H7 (cell line): ENCODE measurements at regions not wholly inside any gene's neighbourhood (a gene's known extent, or its start where the extent isn't known, plus 50 kb on each side); places are given as distances from the start of the nearest gene placed in this dataset.

Source experiments
- DNase-seq: peaks from one replicate; pipeline ENCODE4 v3.0.0; 2012
- H3K27me3 ChIP-seq: 2 replicates; pipeline ENCODE4 v1.6.0; 2011; ENCODE audit warnings: mild to moderate bottlenecking, low read length; ENCODE audit not compliant: control insufficient read depth, insufficient read depth
- H3K36me3 ChIP-seq: replicated peaks from 2 replicates; pipeline ENCODE4 v1.5.1; 2011; ENCODE audit warnings: low read length; ENCODE audit not compliant: control insufficient read depth, insufficient read depth
- H3K4me3 ChIP-seq: 2 replicates; pipeline ENCODE4 v1.5.1; 2011; ENCODE audit warnings: low read depth, mild to moderate bottlenecking, control low read depth, low read length, moderate library complexity; ENCODE audit not compliant: insufficient read depth

DNA sequence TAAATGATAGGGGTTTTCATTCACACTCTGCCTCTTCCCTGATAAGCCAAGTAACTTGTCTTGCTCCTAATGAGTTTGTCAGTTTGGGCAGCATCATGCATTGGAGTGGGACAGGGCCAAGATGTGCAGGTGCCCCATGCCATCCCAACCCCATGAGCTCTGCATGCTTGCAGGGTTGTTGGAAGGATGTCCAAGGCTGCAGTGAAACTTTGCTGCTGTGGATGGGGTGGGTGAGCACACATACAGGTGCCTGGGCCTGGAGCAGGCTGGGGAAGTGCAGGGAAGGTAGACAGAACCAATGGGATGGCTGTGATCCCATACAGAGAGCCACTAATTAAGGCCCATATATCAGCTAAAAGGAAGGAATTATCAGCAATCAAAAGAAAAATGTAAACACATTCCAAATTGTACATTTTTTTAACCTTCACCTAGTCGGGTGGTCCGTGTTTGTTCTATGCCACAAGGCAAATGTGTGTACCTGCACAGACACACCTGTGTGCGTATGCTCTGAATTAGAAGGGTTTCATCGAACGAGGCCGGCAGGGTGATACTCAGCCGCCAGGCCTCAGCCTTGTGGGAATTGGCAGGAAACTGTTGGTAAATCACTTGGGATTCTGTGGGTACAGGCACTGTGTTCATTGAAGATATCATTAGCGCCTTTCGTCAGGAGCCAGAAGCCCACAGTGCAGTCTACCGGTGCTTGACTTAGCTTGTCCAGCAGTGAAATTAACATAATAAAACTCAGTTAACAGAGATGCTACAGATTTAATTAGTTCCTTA lies 342.9 kb downstream of the MYCN start:
- no peak for DNase-seq
- H3K36me3 ChIP-seq: no peaks in the 10 kb centered on the region
- no peak overlapping the region for H3K4me3 ChIP-seq

GRCh38 chr2:16282511-16282910 lies 342.2 kb downstream of the MYCN start:
- H3K4me3 ChIP-seq: no peak overlapping the region
- no peak for DNase-seq

More for the DNA sequence above, 342.9 kb downstream of the MYCN start:
- no peaks in the 10 kb centered on the region for H3K27me3 ChIP-seq

DNA sequence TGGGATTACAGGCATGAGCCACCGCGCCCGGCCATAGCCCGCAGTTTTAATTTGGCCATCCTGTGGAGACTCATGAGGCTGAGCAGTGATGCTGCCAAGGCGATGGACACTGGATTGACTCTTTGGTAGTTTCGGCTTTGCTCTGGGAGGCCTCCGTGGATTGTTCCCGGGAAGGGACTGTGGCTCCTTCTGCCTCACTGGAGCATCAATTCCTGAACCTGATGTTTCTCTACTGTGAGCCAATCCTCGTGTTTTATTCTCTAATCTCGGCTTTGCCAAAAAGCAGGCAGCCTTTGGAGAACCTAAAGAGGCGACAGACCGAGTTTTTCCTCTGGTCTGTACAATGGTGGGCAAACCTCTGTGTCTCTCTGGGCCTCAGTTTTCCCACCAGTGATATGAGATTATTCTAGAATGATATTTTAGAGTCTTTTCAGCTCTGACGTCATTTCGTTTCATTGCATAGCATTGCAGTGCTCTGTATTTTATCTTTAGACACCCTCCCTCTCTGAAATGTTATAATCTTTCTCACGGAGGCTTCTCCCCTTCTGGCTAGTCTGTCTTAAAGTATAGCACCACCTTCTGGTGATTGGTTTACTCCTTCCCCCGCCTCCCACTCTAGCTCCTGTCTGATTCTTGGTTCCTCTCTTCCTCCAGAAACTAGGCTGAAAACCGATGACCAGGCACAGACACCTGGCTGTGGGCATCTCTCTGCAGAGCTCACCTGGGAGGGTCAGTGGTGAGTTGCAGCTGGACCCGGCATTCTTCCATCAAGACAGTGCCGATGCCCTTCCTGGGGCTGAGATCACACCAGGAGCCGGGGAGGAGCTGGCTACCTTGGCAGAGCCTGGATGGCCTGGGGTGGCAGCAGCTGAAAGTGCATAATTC lies 341.3 kb downstream of the MYCN start:
- no peak overlapping the region for H3K4me3 ChIP-seq
- no peaks in the 10 kb centered on the region for H3K27me3 ChIP-seq
- peak; percentile 60 for DNase-seq
- no peaks in the 10 kb centered on the region for H3K36me3 ChIP-seq

More at GRCh38 chr2:16282511-16282910, 342.2 kb downstream of the MYCN start:
- Histone ChIP-seq H3K27me3 (no peaks in the 10 kb centered on the region), H3K36me3 (no peaks in the 10 kb centered on the region)

DNA sequence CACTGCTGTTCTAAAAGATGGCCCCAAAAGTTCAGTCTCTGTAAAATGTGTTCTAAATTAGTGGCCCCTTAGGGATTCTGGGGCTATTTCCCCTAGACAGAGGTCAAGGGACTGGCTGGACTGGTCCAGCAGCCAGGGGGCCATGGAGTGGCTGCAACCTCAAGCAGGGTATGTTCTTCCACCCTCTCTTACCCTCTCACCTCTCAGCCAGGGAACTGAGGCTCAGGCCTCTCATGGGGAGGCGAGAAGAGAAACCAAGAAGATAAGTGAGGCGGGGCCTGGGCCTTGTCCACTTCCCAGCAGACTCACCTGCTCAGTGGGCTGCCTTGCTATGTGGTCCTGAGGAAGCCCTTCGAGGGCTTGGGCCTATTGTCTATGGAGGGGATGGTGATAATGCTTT lies 339.7 kb downstream of the MYCN start:
- no peaks in the 10 kb centered on the region for H3K27me3 ChIP-seq
- no peak overlapping the region for H3K4me3 ChIP-seq

GRCh38 chr2:16279641-16280040 lies 339.3 kb downstream of the MYCN start:
- no peak overlapping the region for H3K4me3 ChIP-seq
- no peak for DNase-seq
- no peaks in the 10 kb centered on the region for H3K36me3 ChIP-seq
- no peaks in the 10 kb centered on the region for H3K27me3 ChIP-seq

More for the DNA sequence above, 339.7 kb downstream of the MYCN start:
- no peak for DNase-seq
- H3K36me3 ChIP-seq: no peaks in the 10 kb centered on the region

DNA sequence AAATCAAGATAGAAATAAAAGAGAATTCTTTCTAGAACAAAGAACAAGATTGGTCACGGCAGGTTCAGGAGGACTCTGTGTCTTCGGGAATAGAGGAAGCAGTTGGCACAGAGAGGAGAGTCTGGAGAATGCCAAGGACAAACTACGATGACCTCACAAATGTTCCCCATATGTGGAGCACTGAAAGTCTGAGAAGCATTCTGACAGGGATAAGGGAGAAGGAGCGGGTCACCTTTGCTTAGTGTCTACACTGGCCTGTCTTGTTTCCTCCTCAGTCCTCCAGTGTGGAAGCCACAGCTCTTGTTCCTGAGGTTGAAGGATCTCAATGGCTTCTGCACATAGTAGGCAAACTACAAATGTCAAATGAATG lies 338.8 kb downstream of the MYCN start:
- H3K27me3 ChIP-seq: no peaks in the 10 kb centered on the region
- no peak for DNase-seq
- no peak overlapping the region for H3K4me3 ChIP-seq
- no peaks in the 10 kb centered on the region for H3K36me3 ChIP-seq

- H3K36me3 ChIP-seq: no peaks in the 10 kb centered on the region
- DNase-seq: no peak
These were observed 338.3 kb downstream of the MYCN start for GRCh38 chr2:16278421-16279200.

DNA sequence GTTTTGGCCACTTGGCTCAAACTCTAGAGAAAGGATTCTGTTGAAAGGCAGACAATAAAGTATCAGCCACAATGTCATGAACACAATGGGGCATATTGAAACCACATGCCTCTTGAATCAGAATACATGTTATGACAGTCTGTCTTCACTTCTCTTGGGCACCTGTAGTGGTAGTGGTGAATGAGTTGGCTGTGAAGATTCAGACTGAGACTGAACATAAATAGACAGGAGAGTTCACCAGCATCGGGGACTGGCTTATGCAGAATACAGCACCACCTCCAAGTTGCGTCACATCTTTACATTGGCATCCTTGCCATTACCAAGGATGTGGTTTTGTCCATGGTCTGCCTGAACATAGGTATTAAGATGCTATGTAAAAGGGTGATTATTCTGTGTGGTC lies 336.8 kb downstream of the MYCN start:
- Histone ChIP-seq H3K36me3 (no peaks in the 10 kb centered on the region), H3K4me3 (no peak overlapping the region), H3K27me3 (no peaks in the 10 kb centered on the region)
- DNase-seq: no peak

More at GRCh38 chr2:16278421-16279200, 338.3 kb downstream of the MYCN start:
- H3K4me3 ChIP-seq: no peak overlapping the region
- no peaks in the 10 kb centered on the region for H3K27me3 ChIP-seq

DNA sequence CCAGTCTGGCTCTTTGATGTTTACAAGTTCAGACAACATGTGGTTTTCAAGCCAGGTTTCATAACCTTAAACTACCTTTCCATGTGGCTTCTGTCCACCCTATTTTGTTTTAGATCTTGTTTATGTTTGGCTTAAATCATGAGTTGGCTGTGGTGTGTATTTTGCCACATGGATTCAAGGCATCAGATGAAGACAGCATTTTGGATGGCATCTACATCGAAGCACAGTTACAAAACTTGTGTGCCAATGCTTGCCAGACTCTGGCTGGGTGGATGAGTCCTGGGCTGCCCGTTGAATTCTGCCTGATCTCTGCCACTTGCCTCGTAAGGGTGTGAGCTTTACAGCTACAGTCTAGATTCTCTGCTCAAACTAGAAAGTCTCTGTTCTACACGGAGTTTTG lies 335.3 kb downstream of the MYCN start:
- Histone ChIP-seq H3K27me3 (no peaks in the 10 kb centered on the region), H3K36me3 (no peaks in the 10 kb centered on the region), H3K4me3 (no peak overlapping the region)
- DNase-seq: no peak

GRCh38 chr2:16275131-16275530 lies 334.8 kb downstream of the MYCN start:
- DNase-seq: no peak
- H3K36me3 ChIP-seq: no peaks in the 10 kb centered on the region
- H3K27me3 ChIP-seq: no peaks in the 10 kb centered on the region
- H3K4me3 ChIP-seq: no peak overlapping the region

DNA sequence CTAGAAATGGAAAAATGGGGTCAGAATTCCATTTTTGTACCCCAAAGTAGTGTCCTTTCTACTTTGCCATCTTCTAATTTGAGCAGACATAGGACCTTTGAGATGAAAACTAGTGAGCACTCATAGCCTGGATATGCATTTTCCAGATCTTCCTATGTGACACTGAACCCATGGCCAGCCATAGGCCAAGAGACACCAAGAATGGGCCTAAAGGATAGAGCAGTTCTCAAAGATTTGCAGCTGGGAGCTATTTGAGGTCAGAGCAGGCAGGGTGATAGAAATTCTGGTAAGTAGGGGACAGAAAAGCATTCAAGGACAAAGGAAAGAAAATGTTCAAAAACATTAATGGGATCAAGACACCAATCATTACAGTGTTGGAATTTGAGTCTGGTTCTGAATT lies 332.8 kb downstream of the MYCN start:
- Histone ChIP-seq H3K27me3 (no peaks in the 10 kb centered on the region), H3K4me3 (no peak overlapping the region), H3K36me3 (no peaks in the 10 kb centered on the region)
- DNase-seq: no peak

DNA sequence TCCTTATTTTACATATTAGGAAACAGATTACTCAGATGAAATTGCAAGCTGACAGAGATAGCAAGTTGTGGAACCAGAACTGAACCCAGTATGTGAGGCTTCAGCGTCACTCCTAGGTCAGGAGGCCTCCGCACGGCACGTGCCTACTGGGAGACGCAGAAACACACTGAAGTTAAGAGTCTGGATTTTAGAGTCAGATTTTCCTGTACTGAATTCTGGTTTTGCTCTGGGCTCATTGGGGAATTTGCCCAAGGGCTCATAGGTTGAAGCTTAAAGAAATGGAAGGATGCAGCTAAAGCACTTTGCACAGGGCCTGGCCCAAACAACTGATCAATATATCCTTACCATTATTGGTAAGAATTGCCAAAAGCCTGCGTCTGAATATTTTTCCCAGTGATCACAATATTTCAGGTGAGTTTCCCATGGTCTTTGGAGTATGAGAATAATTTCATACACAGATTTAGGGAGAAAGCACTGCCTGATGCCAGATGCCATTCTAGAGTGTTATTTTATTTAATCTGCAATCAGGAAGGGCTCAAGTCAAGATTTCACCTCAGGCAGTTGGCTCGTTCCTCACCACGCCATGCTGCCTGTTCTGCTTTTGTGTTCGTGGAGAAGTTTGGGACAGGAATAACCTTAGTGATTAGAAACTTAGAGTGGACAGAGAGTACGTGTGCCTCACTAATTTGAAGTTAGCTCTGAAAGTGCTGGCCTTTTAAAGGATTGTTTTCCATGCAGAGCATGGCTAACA lies 331.9 kb downstream of the MYCN start:
- no peak for DNase-seq
- no peaks in the 10 kb centered on the region for H3K27me3 ChIP-seq
- H3K36me3 ChIP-seq: no peaks in the 10 kb centered on the region
- no peak overlapping the region for H3K4me3 ChIP-seq

DNA sequence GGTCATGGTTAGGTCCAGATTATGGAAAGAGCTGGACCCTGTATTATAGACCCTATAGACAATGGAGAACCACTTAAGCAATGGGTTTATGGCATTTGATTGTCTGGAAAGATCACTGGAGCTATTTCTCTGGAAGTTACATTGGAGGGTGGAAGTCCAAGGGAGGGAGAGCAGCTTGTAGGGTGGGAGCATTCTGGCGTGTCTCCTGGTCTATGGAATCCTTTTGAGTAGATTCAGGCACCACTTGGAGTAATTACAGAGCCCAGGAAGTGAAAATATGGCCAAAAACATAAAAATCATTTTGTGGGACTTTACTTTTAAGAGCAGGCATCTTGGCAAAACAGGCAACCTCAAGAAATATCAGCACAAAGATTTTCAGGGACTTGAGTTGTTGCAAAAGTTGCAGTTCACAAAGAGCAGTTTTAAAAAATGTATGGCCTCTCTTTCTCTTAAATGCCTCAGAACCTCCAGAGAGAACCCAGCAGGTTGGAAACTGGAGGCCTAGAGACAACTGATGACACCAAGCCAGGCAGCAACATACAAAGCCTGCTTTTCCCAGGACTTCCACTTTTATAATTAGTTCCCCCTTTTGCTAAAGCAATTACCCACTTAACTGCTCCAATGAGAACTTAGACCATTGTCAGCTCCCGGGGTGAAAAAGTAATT lies 331.0 kb downstream of the MYCN start:
- no peak overlapping the region for H3K4me3 ChIP-seq
- H3K27me3 ChIP-seq: no peaks in the 10 kb centered on the region
- DNase-seq: no peak
- no peaks in the 10 kb centered on the region for H3K36me3 ChIP-seq
